SK-N-SH (cell line): ENCODE measurements at regions not wholly inside any gene's neighbourhood (a gene's known extent, or its start where the extent isn't known, plus 50 kb on each side); places are given as distances from the start of the nearest gene placed in this dataset.

ENCODE experiments used
- CTCF ChIA-PET: fragments of 300-600, 350-600 bp; formaldehyde crosslinking; extraction: SDS; loops from one replicate; lab custom pipeline; 2021; lab: Yijun Ruan, JAX
- POLR2A ChIA-PET: fragments of 350-600 bp; sonication (Branson Sonifier 250); formaldehyde crosslinking; extraction: SDS; loops from one replicate; lab custom pipeline; 2020; ENCODE audit warnings: antibody characterized with exemption, inconsistent platforms; lab: Yijun Ruan, JAX
- DNase-seq: peaks from one replicate; pipeline ENCODE4 v3.0.0; 2012
- H2AFZ ChIP-seq: fragments of 200-600 bp; sonication (generic); 2 replicates; pipeline ENCODE4 v1.8.1; 2016; ENCODE audit warnings: antibody characterized with exemption, mild to moderate bottlenecking, low read depth
- H3F3A ChIP-seq: fragments of 200-600 bp; sonication (generic); replicated peaks from 2 replicates; pipeline ENCODE3; 2016; ENCODE audit warnings: antibody characterized with exemption, mild to moderate bottlenecking; ENCODE audit not compliant: insufficient read depth
- H3K27ac ChIP-seq, 2 experiments: fragments of 200-500 bp in 1 of 2; fragments of 200-600 bp in 1 of 2; sonication (Bioruptor generic) in 1 of 2; sonication (generic), shearing (Covaris generic) in 1 of 2; 2 replicates each; pipeline versions ENCODE4 v1.5.1 to v1.6.1; 2014 to 2016; ENCODE audit warnings: low read depth in 2 of 2, inconsistent platforms in 1 of 2, low read length in 1 of 2, mild to moderate bottlenecking in 1 of 2, mixed read lengths in 1 of 2
- H3K27me3 ChIP-seq: fragments of 200-600 bp; sonication (generic), shearing (Covaris generic); 2 replicates; pipeline ENCODE4 v1.6.1; 2016; ENCODE audit warnings: mixed run types; ENCODE audit not compliant: insufficient read depth
- H3K36me3 ChIP-seq, 2 experiments: fragments of 200-500 bp in 1 of 2; fragments of 200-600 bp in 1 of 2; sonication (Bioruptor generic) in 1 of 2; sonication (generic) in 1 of 2; replicated peaks in 1 of 2; 2 replicates each; pipeline versions ENCODE3 to v1.5.1; 2014 to 2016; ENCODE audit warnings: low read length in 1 of 2, mild to moderate bottlenecking in 1 of 2; ENCODE audit not compliant: insufficient read depth in 2 of 2, control insufficient read depth in 1 of 2
- H3K4me1 ChIP-seq, 2 experiments: fragments of 200-500 bp in 1 of 2; fragments of 200-600 bp in 1 of 2; sonication (Bioruptor generic) in 1 of 2; sonication (generic), shearing (Covaris generic) in 1 of 2; 2 replicates each; pipeline versions ENCODE4 v1.5.1 to v1.6.1; 2014 to 2016; ENCODE audit warnings: low read depth in 1 of 2, low read length in 1 of 2, mixed run types in 1 of 2; ENCODE audit not compliant: insufficient read depth in 2 of 2, control insufficient read depth in 1 of 2
- H3K4me2 ChIP-seq: fragments of 200-600 bp; sonication (generic), shearing (Covaris generic); 2 replicates; pipeline ENCODE4 v1.6.1; 2017; ENCODE audit warnings: mixed run types
- H3K4me3 ChIP-seq, 2 experiments: fragments of 200-500 bp in 1 of 2; fragments of 200-600 bp in 1 of 2; sonication (Bioruptor generic) in 1 of 2; sonication (generic), shearing (Covaris generic) in 1 of 2; 2 replicates each; pipeline versions ENCODE4 v1.5.1 to v1.8.1; 2014 to 2016; ENCODE audit warnings: low read depth in 2 of 2, inconsistent platforms in 1 of 2, low read length in 1 of 2, mild to moderate bottlenecking in 1 of 2, mixed read lengths in 1 of 2, moderate library complexity in 1 of 2
- H3K79me2 ChIP-seq: fragments of 200-600 bp; sonication (generic); 2 replicates; pipeline ENCODE4 v1.8.1; 2017; ENCODE audit warnings: mild to moderate bottlenecking; ENCODE audit not compliant: insufficient read depth
- H3K9ac ChIP-seq: fragments of 200-600 bp; sonication (generic); 2 replicates; pipeline ENCODE4 v1.6.1; 2017; ENCODE audit warnings: mixed run types
- H3K9me2 ChIP-seq: fragments of 200-600 bp; sonication (generic); 2 replicates; pipeline ENCODE4 v1.6.1; 2017; ENCODE audit warnings: mixed run types
- H3K9me3 ChIP-seq: fragments of 200-600 bp; sonication (generic); 2 replicates; pipeline ENCODE4 v1.6.1; 2017; ENCODE audit warnings: mixed run types, mild to moderate bottlenecking, moderate library complexity
- H4K20me1 ChIP-seq: fragments of 200-600 bp; sonication (generic); 2 replicates; pipeline ENCODE4 v1.6.1; 2017; ENCODE audit warnings: mild to moderate bottlenecking, mixed run types; ENCODE audit not compliant: insufficient read depth
- CHD2 ChIP-seq: fragments of 150-350 bp; IDR thresholded peaks from 2 replicates; pipeline ENCODE4 v1.6.1; 2018; ENCODE audit warnings: low read length; ENCODE audit not compliant: partially characterized antibody
- CTCF ChIP-seq: fragments of 200-600 bp; sonication (generic); IDR thresholded peaks from 2 replicates; pipeline ENCODE4 v1.6.1; 2017; ENCODE audit warnings: antibody characterized with exemption, mild to moderate bottlenecking, moderate library complexity
- ELF1 ChIP-seq: IDR thresholded peaks from 2 replicates; pipeline ENCODE4 v1.4.0; 2012
- EP300 ChIP-seq, 2 experiments: IDR thresholded peaks; 2 replicates each; pipeline versions ENCODE4 v1.4.0 to v1.6.1; 2012; ENCODE audit warnings: borderline replicate concordance in 1 of 2, low read depth in 1 of 2, low read length in 1 of 2
- EZH2phosphoT487 ChIP-seq: fragments of 200-600 bp; sonication (generic); IDR thresholded peaks from 2 replicates; pipeline ENCODE4 v1.6.1; 2017; ENCODE audit warnings: low read depth, mixed run types, mild to moderate bottlenecking, antibody characterized with exemption, moderate library complexity, borderline replicate concordance
- FOSL2 ChIP-seq: IDR thresholded peaks from 2 replicates; pipeline ENCODE4 v1.4.0; 2012; ENCODE audit warnings: low read depth, mild to moderate bottlenecking, moderate library complexity, borderline replicate concordance
- FOXJ3 ChIP-seq: sonication (generic); formaldehyde crosslinking; IDR thresholded peaks from 2 replicates; pipeline ENCODE4 v1.5.1; 2020; ENCODE audit warnings: mild to moderate bottlenecking, missing genetic modification reagents
- JUND ChIP-seq: IDR thresholded peaks from 2 replicates; pipeline ENCODE4 v1.4.0; 2012
- MEF2A ChIP-seq: IDR thresholded peaks from 2 replicates; pipeline ENCODE4 v1.4.0; 2012; ENCODE audit warnings: low read depth, borderline replicate concordance
- MXI1 ChIP-seq: IDR thresholded peaks from 2 replicates; pipeline ENCODE4 v1.6.1; 2012; ENCODE audit warnings: mild to moderate bottlenecking, low read depth, low read length, improper control_type of control experiment
- NFIC ChIP-seq: IDR thresholded peaks from 2 replicates; pipeline ENCODE4 v1.4.0; 2012; ENCODE audit warnings: borderline replicate concordance
- NRF1 ChIP-seq: IDR thresholded peaks from 2 replicates; pipeline ENCODE4 v1.6.1; 2012; ENCODE audit warnings: low read depth, mild to moderate bottlenecking, low read length
- POLR2AphosphoS5 ChIP-seq: IDR thresholded peaks from 2 replicates; pipeline ENCODE4 v1.6.1; 2012; ENCODE audit warnings: low read depth, low read length
- RAD21 ChIP-seq: IDR thresholded peaks from 2 replicates; pipeline ENCODE4 v1.6.1; 2012; ENCODE audit warnings: mild to moderate bottlenecking, low read length
- RCOR1 ChIP-seq: fragments of 150-350 bp; IDR thresholded peaks from 2 replicates; pipeline ENCODE4 v1.6.1; 2017; ENCODE audit warnings: antibody characterized with exemption, low read length
- SMC3 ChIP-seq: IDR thresholded peaks from 2 replicates; pipeline ENCODE4 v1.6.1; 2012; ENCODE audit warnings: low read depth, low read length, improper control_type of control experiment
- TAF1 ChIP-seq: IDR thresholded peaks from 2 replicates; pipeline ENCODE4 v1.6.1; 2012; ENCODE audit warnings: low read depth, mild to moderate bottlenecking, low read length, moderate library complexity, borderline replicate concordance
- TEAD4 ChIP-seq: IDR thresholded peaks from 2 replicates; pipeline ENCODE4 v1.4.0; 2012; ENCODE audit warnings: mild to moderate bottlenecking, borderline replicate concordance; ENCODE audit not compliant: insufficient read depth
- ZBTB33 ChIP-seq: IDR thresholded peaks from 2 replicates; pipeline ENCODE4 v1.4.0; 2012; ENCODE audit warnings: low read depth, borderline replicate concordance
- WGBS: methylation state at CpG from one replicate; pipeline ENCODE4 v1.1.6; 2017; ENCODE audit warnings: low lambda C conversion rate; 5-methylcytosine and 5-hydroxymethylcytosine counted together

GRCh38 chr16:66064801-66065530, 301.5 kb upstream of the CDH5 start:
- Histone ChIP-seq H3K79me2 (no peaks in the 10 kb centered on the region), H3K36me3 (no peaks in the 10 kb centered on the region), H3K9me2 (no peaks in the 10 kb centered on the region), H3K9ac (no peak overlapping the region), H3K9me3 (no peaks in the 10 kb centered on the region), H3K4me2 (no peak overlapping the region), H3K27me3 (no peaks in the 10 kb centered on the region), H3K4me3 (no peak overlapping the region), H4K20me1 (no peaks in the 10 kb centered on the region), H3F3A (no peaks in the 10 kb centered on the region), H3K27ac (no peak overlapping the region), H3K4me1 (no peaks in the 10 kb centered on the region; a peak in 1 of 4 replicates), H2AFZ (no peak overlapping the region)
- TF ChIP-seq POLR2AphosphoS5 (no peak), TAF1 (no peak), ZBTB33 (no peak), FOSL2 (no peak), TEAD4 (no peak), CHD2 (no peak), RAD21 (no peak), SMC3 (no peak), CTCF (no peak), FOXJ3 (CRISPR knock-in tag) (no peak), MXI1 (no peak), RCOR1 (no peak), MEF2A (no peak), JUND (no peak), NFIC (no peak), EZH2phosphoT487 (no peak), ELF1 (no peak), EP300 (IDR thresholded peaks at IDR 0.05; ENCODE audit: borderline replicate concordance in 1 of 2, low read depth in 1 of 2, low read length in 1 of 2) (no peak), NRF1 (no peak)
- POLR2A ChIA-PET = no interaction called here
- CTCF ChIA-PET = interaction anchor here (1.0 to 1.3 kb wide), 2 partner anchors 16 to 1976 kb away, joined by 3 read pairs; no protein-coding TSS in a partner anchor
- no peak for DNase-seq
- WGBS = 7% methylated on average over 1 of the region's 1 CpG
